Spleen (tissue), 11 donors: ENCODE measurements at regions not wholly inside any gene's neighbourhood (a gene's known extent, or its start where the extent isn't known, plus 50 kb on each side); places are given as distances from the start of the nearest gene placed in this dataset.

Experiments used
- DNase-seq: peaks from one replicate; pipeline ENCODE4 v3.0.0-alpha.2; 2020
- H3K27ac ChIP-seq, 8 donors: fragments of 200-600 bp; sonication (generic) in 7 of 8; 1 replicate in 4 of 8; 2 replicates in 4 of 8; pipeline versions ENCODE4 v1.5.0 to v1.8.0; 2016 to 2021; ENCODE audit warnings: inconsistent platforms in 4 of 8, mild to moderate bottlenecking in 4 of 8, moderate library complexity in 1 of 8
- H3K27me3 ChIP-seq, 7 donors: fragments of 200-600 bp; sonication (generic) in 6 of 7; replicated peaks in 1 of 7; 1 replicate in 4 of 7; 2 replicates in 3 of 7; pipeline versions ENCODE4 v1.5.0 to v1.8.0; 2016 to 2021; ENCODE audit warnings: inconsistent platforms in 3 of 7, mild to moderate bottlenecking in 1 of 7
- H3K36me3 ChIP-seq, 6 donors: fragments of 200-600 bp; sonication (generic) in 5 of 6; 1 replicate in 4 of 6; 2 replicates in 2 of 6; pipeline versions ENCODE4 v1.5.0 to v1.8.0; 2016 to 2021; ENCODE audit warnings: inconsistent platforms in 2 of 6
- H3K4me1 ChIP-seq, 6 donors: fragments of 200-600 bp; sonication (generic) in 5 of 6; 1 replicate in 3 of 6; 2 replicates in 3 of 6; pipeline versions ENCODE4 v1.5.0 to v1.8.0; 2016 to 2021; ENCODE audit warnings: inconsistent platforms in 3 of 6
- H3K4me3 ChIP-seq, 8 donors: fragments of 200-600 bp; sonication (generic) in 7 of 8; 1 replicate in 4 of 8; 2 replicates in 4 of 8; pipeline versions ENCODE4 v1.5.0 to v1.8.0; 2016 to 2021; ENCODE audit warnings: inconsistent platforms in 4 of 8, mild to moderate bottlenecking in 4 of 8, moderate library complexity in 2 of 8
- H3K9me3 ChIP-seq, 8 donors: fragments of 200-600 bp; sonication (generic) in 7 of 8; 1 replicate in 4 of 8; 2 replicates in 4 of 8; pipeline versions ENCODE4 v1.5.0 to v1.8.0; 2016 to 2021; ENCODE audit warnings: inconsistent platforms in 4 of 8
- CTCF ChIP-seq, 11 experiments: fragments of 200-600 bp in 7 of 11; fragments of 450-650 bp in 4 of 11; sonication (generic) in 4 of 11; IDR thresholded peaks in 8 of 11; conservative IDR thresholded peaks in 3 of 11; 1 replicate in 7 of 11; 2 replicates in 4 of 11; pipeline versions ENCODE4 v1.4.0 to v1.8.0; 2016 to 2021; ENCODE audit warnings: antibody characterized with exemption in 11 of 11, inconsistent platforms in 4 of 11, mild to moderate bottlenecking in 1 of 11
- POLR2A ChIP-seq, 3 donors: fragments of 450-650 bp; IDR thresholded peaks; one replicate each; pipeline ENCODE4 v1.5.1; 2017; ENCODE audit warnings: antibody characterized with exemption in 3 of 3, mild to moderate bottlenecking in 1 of 3
- POLR2AphosphoS5 ChIP-seq, 3 donors: sonication (generic); formaldehyde crosslinking; IDR thresholded peaks; one replicate each; pipeline ENCODE4 v1.5.1; 2017; ENCODE audit warnings: antibody characterized with exemption in 3 of 3
- whole genome bisulfite sequencing, 5 donors: extraction: QIAGEN DNeasy Blood & Tissue Kit in 3 of 5; methylation state at CpG; one replicate each; pipeline versions ENCODE4 v1.1.5 to v1.1.7; 2013 to 2018; 5-methylcytosine and 5-hydroxymethylcytosine counted together
- intact Hi-C: fragments of 100-400 bp; cut with DNase I; formaldehyde crosslinking; loops from one replicate; pipeline ENCODE4 v1.15.0; 2023; ENCODE audit warnings: low total_unique reads
- donor health status: healthy with polysubstance abuse.
- donor health status: DM: no; HTN: no; CAD: no; lungs with moderate emphysema.
- donor health status: DM: no; HTN: no; CAD: no.
- donor health status: Bipolar disorder and iron deficiency.
- donor health status: healthy.
- donor health status: DM: no; HTN: no; CAD: no.
- donor health status: DM: yes; HTN: yes; CAD: no.

- TF ChIP-seq POLR2A (IDR thresholded peaks at IDR 0.05) (no peak), CTCF (IDR thresholded peaks at IDR 0.05 in 8 of 11, conservative IDR thresholded peaks at IDR 0.05 in 3 of 11) (no peak), POLR2AphosphoS5 (IDR thresholded peaks at IDR 0.05) (no peak)
- Histone ChIP-seq H3K9me3 (no peaks in the 10 kb centered on the region), H3K27ac (no peak overlapping the region), H3K4me3 (no peak overlapping the region), H3K4me1 (no peaks in the 10 kb centered on the region), H3K36me3 (no peaks in the 10 kb centered on the region), H3K27me3 (no peaks in the 10 kb centered on the region)
- intact Hi-C loops: no loop called here
- DNase-seq: no peak
- 56 to 65% (median 58%) methylated on average over 4 of the region's 4 CpGs for WGBS, 5 donors
Observed at GRCh38 chr18:22544626-22545025, 126.9 kb upstream of the CTAGE1 start.

DNA sequence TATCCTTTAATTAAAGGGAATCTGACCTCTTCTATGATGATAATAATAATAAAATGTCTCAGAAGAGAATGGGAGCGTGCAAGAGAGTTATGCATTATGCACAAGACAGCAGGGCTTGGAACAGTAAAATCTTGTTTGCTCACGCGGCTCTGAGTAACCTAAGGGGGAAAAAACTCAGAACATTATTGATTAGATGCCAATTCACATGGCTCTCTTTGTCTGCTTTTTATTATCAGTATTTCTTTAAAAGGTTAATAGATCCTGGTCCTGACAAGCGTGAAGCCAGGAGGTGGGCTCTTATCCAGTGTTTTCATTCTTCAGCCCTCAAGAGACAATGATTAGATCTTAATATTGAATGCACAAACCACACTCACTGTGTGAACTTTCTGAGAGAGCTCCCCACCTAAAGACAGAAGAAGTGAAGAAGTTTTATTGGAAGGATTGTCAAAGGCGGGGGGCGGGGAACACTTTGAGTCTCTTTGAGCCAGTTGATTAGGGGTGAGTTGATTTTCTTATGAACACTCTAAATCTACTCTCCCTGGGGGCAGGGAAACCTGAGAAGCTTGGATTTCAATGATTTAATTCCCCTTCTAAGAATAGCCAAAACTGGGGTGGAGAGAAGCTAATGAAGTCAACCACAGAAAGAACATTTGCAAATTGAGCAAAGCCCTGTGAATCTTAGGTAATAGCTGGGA, 127.5 kb upstream of the CTAGE1 start:
- H3K36me3 ChIP-seq: no peaks in the 10 kb centered on the region
- H3K9me3 ChIP-seq: no peaks in the 10 kb centered on the region
- no peak overlapping the region for H3K27ac ChIP-seq
- no peak for DNase-seq
- no peaks in the 10 kb centered on the region for H3K4me1 ChIP-seq
- no peak for TF ChIP-seq CTCF (IDR thresholded peaks at IDR 0.05 in 8 of 11, conservative IDR thresholded peaks at IDR 0.05 in 3 of 11)
- TF ChIP-seq POLR2AphosphoS5 (IDR thresholded peaks at IDR 0.05): no peak
- TF ChIP-seq POLR2A (IDR thresholded peaks at IDR 0.05): no peak
- 91 to 98% (median 93%) methylated on average over 6 of the region's 6 CpGs for WGBS, 5 donors
- intact Hi-C loops: no loop called here
- no peaks in the 10 kb centered on the region for H3K27me3 ChIP-seq
- H3K4me3 ChIP-seq: no peak overlapping the region

DNA sequence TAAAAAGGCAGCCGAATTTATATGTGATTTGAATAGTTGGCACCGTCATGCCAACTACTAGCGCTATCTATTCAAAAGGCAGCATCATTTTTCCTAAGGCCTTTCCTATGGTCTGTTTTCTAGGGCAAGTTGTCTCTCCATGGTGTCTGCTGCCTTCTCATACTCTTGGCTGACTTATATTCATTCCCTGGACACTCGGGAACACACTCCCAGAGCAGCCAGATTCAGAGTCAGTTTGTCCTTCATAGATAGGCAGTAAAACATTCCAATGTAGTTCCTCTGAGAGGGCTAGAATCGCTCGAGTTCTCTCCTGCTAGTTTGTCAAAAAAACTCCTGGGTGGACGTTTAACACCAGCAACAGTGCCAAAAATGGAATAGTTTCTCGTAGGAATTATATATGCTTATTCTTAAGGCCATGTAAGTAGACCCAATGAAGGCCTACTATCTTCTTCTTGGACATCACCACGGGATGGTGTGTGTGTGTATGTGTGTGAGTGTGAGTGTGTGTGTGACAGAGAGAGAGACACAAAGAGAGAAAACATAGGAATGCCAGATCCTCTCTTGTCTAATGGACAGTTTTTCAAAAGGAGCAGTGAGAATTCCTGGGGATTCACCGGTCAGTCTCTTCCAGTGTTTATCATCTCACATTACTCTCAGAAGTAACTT, 129.3 kb upstream of the CTAGE1 start:
- H3K27ac ChIP-seq: no peak overlapping the region
- intact Hi-C loops: no loop called here
- no peaks in the 10 kb centered on the region for H3K9me3 ChIP-seq
- DNase-seq: no peak
- TF ChIP-seq POLR2AphosphoS5 (IDR thresholded peaks at IDR 0.05): no peak
- no peak for TF ChIP-seq POLR2A (IDR thresholded peaks at IDR 0.05)
- H3K27me3 ChIP-seq: no peaks in the 10 kb centered on the region
- no peak overlapping the region for H3K4me3 ChIP-seq
- 76 to 89% (median 83%) methylated on average over 10 of the region's 10 CpGs for WGBS, 5 donors
- no peaks in the 10 kb centered on the region for H3K36me3 ChIP-seq
- no peaks in the 10 kb centered on the region for H3K4me1 ChIP-seq

DNA sequence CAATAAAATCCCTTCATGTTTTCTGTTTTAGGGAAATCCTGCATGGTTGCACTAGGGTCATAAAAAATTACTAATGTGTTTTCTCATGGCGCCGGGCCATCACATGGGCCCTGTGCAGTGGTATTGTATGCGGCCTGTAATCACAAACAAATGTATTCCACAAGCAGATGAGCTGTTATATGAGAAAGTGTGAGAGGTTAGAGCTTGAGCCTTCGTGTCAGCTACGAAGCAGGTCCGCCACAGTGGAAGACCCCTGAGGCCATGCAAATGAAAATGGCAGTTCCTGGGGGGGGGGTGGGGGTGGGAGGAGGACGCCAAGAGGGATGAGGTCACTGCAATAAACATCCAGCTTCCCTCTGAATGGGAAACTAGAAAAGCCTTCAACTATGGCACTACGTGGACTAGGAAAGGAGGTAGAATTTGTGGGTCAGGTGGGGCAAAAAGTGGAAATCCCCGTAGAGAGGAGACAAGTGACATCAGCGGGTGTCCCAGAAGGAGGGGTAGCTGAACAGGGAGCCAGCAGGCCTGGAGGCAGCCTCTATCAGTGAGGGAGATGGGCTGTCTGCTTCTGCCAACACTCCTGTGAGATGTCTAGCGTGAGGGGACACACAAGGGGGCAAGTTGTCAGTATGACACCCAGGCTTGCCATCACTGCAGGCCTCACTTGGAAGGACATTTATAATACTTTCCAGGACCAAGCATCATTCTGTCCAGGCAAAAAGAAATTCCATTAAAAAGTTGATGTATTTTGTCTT, 130.3 kb upstream of the CTAGE1 start:
- Histone ChIP-seq H3K9me3 (no peaks in the 10 kb centered on the region), H3K4me1 (no peaks in the 10 kb centered on the region), H3K27ac (no peak overlapping the region), H3K27me3 (no peaks in the 10 kb centered on the region), H3K36me3 (no peaks in the 10 kb centered on the region), H3K4me3 (no peak overlapping the region)
- DNase-seq: no peak
- no peak for TF ChIP-seq POLR2A (IDR thresholded peaks at IDR 0.05)
- no peak for TF ChIP-seq CTCF (IDR thresholded peaks at IDR 0.05 in 8 of 11, conservative IDR thresholded peaks at IDR 0.05 in 3 of 11)
- no peak for TF ChIP-seq POLR2AphosphoS5 (IDR thresholded peaks at IDR 0.05)
- 84 to 88% (median 86%) methylated on average over 11 of the region's 11 CpGs for WGBS, 5 donors
- intact Hi-C loops: no loop called here
